ENCODE measurements at regions not wholly inside any gene's neighbourhood (a gene's known extent, or its start where the extent isn't known, plus 50 kb on each side); places are given as distances from the start of the nearest gene placed in this dataset.

GRCh38 chr2:199105826-199106225 is 351.9 kb downstream of the SATB2 start:
- Mint-ChIP-seq H3K27me3 (ENCODE audit: low read depth) (no peaks in the 10 kb centered on the region; the same call in 1 of the 2 replicates), H3K36me3 (no peaks in the 10 kb centered on the region), H3K9me3 (no peaks in the 10 kb centered on the region), H3K4me3 (no peak overlapping the region), H3K27ac (no peak overlapping the region), H3K4me1 (peaks cover 6% of the 10 kb centered on the region)
- TF ChIP-seq NR1H2 (CRISPR knock-in tag; IDR thresholded peaks at IDR 0.05) (no peak), E2F4 (CRISPR knock-in tag; IDR thresholded peaks at IDR 0.05; ENCODE audit: borderline replicate concordance, low read depth) (no peak), SMAD3 (CRISPR knock-in tag; IDR thresholded peaks at IDR 0.05; ENCODE audit: borderline replicate concordance) (no peak), ETV6 (CRISPR knock-in tag; IDR thresholded peaks at IDR 0.05) (no peak)
- ATAC-seq (no peak), DNase-seq (ENCODE audit: low spot score) (no peak)
- ChIA-PET POLR2A (no interaction called here), CTCF (no interaction called here)

- no peak overlapping the region for H3K4me3 Mint-ChIP-seq
- CTCF ChIA-PET = no interaction called here
- no peak overlapping the region for H3K27ac Mint-ChIP-seq
Observed at GRCh38 chr2:199101487-199101886, 356.3 kb downstream of the SATB2 start.

More at GRCh38 chr2:199101487-199101886, 356.3 kb downstream of the SATB2 start:
- Mint-ChIP-seq H3K9me3 (no peaks in the 10 kb centered on the region), H3K27me3 (ENCODE audit: low read depth) (no peaks in the 10 kb centered on the region), H3K4me1 (peaks cover 10% of the 10 kb centered on the region), H3K36me3 (no peaks in the 10 kb centered on the region)
- DNase-seq (ENCODE audit: low spot score) (no peak), ATAC-seq (no peak)
- TF ChIP-seq IRF1 (CRISPR knock-in tag; IDR thresholded peaks at IDR 0.05) = no peak
- no peak for TF ChIP-seq JAZF1 (CRISPR knock-in tag; IDR thresholded peaks at IDR 0.05)
- TF ChIP-seq RORB (CRISPR knock-in tag; IDR thresholded peaks at IDR 0.05) = no peak
- no peak for TF ChIP-seq NFATC4 (CRISPR knock-in tag; IDR thresholded peaks at IDR 0.05)
- no peak for TF ChIP-seq CREM (CRISPR knock-in tag; IDR thresholded peaks at IDR 0.05)
- TF ChIP-seq ARID4B (CRISPR knock-in tag; IDR thresholded peaks at IDR 0.05; ENCODE audit: borderline replicate concordance) = no peak
- TF ChIP-seq EMX1 (CRISPR knock-in tag; IDR thresholded peaks at IDR 0.05) = no peak
- no peak for TF ChIP-seq PRRX2 (CRISPR knock-in tag; IDR thresholded peaks at IDR 0.05)
- TF ChIP-seq GABPB1 (CRISPR knock-in tag; IDR thresholded peaks at IDR 0.05) = no peak
- no peak for TF ChIP-seq ZNF232 (CRISPR knock-in tag; IDR thresholded peaks at IDR 0.05)
- no peak for TF ChIP-seq FOXJ3 (CRISPR knock-in tag; IDR thresholded peaks at IDR 0.05; ENCODE audit: borderline replicate concordance)
- no peak for TF ChIP-seq AFF4 (CRISPR knock-in tag; IDR thresholded peaks at IDR 0.05; ENCODE audit: borderline replicate concordance)
- TF ChIP-seq USF2 (CRISPR knock-in tag; IDR thresholded peaks at IDR 0.05) = no peak
- TF ChIP-seq E2F1 (CRISPR knock-in tag; IDR thresholded peaks at IDR 0.05) = no peak
- TF ChIP-seq TEAD1 (CRISPR knock-in tag; IDR thresholded peaks at IDR 0.05) = no peak
- TF ChIP-seq CREB1 (CRISPR knock-in tag; IDR thresholded peaks at IDR 0.05) = no peak
- no peak for TF ChIP-seq ZNF396 (CRISPR knock-in tag; IDR thresholded peaks at IDR 0.05; ENCODE audit: borderline replicate concordance)
- no peak for TF ChIP-seq SMAD4 (CRISPR knock-in tag; IDR thresholded peaks at IDR 0.05)
- no peak for TF ChIP-seq ZNF263 (CRISPR knock-in tag; IDR thresholded peaks at IDR 0.05; ENCODE audit: low read depth)
- no peak for TF ChIP-seq MYBL2 (CRISPR knock-in tag; IDR thresholded peaks at IDR 0.05)
- POLR2A ChIA-PET = no interaction called here

Data from WTC11 (cell line).